ENCODE measurements at regions not wholly inside any gene's neighbourhood (a gene's known extent, or its start where the extent isn't known, plus 50 kb on each side); places are given as distances from the start of the nearest gene placed in this dataset.

GRCh38 chr7:55644567-55644966, 72.3 kb upstream of the VOPP1 start:
- no peak for DNase-seq (ENCODE audit: low spot score)
- no peak overlapping the region for H3K27ac Mint-ChIP-seq (ENCODE audit: unreplicated experiment)

GRCh38 chr7:55642266-55642665, 70.0 kb upstream of the VOPP1 start:
- Mint-ChIP-seq H3K36me3 (ENCODE audit: low read depth) (no peaks in the 10 kb centered on the region), H3K9me3 (ENCODE audit: low read depth) (peaks cover 5% of the 10 kb centered on the region), H3K4me1 (ENCODE audit: low read depth) (peaks cover 3% of the 10 kb centered on the region), H3K27ac (ENCODE audit: unreplicated experiment) (no peak overlapping the region), H3K27me3 (ENCODE audit: low read depth) (peaks cover 13% of the 10 kb centered on the region), H3K4me3 (ENCODE audit: unreplicated experiment) (no peak overlapping the region)
- no peak for DNase-seq (ENCODE audit: low spot score)
- TF ChIP-seq CTCF (IDR thresholded peaks at IDR 0.05), result no peak

More at GRCh38 chr7:55644567-55644966, 72.3 kb upstream of the VOPP1 start:
- Mint-ChIP-seq H3K27me3 (ENCODE audit: low read depth) (peaks cover 7% of the 10 kb centered on the region), H3K9me3 (ENCODE audit: low read depth) (peaks cover 4% of the 10 kb centered on the region), H3K36me3 (ENCODE audit: low read depth) (no peaks in the 10 kb centered on the region), H3K4me1 (ENCODE audit: low read depth) (peaks cover 3% of the 10 kb centered on the region), H3K4me3 (ENCODE audit: unreplicated experiment) (no peak overlapping the region)
- no peak for TF ChIP-seq CTCF (IDR thresholded peaks at IDR 0.05)

GRCh38 chr7:55641811-55642210, 69.5 kb upstream of the VOPP1 start:
- Mint-ChIP-seq H3K9me3 (ENCODE audit: low read depth) (peaks cover 5% of the 10 kb centered on the region), H3K27me3 (ENCODE audit: low read depth) (peaks cover 13% of the 10 kb centered on the region), H3K27ac (ENCODE audit: unreplicated experiment) (no peak overlapping the region), H3K4me3 (ENCODE audit: unreplicated experiment) (no peak overlapping the region), H3K36me3 (ENCODE audit: low read depth) (no peaks in the 10 kb centered on the region), H3K4me1 (ENCODE audit: low read depth) (peaks cover 3% of the 10 kb centered on the region)
- DNase-seq (ENCODE audit: low spot score), result no peak
- no peak for TF ChIP-seq CTCF (IDR thresholded peaks at IDR 0.05)

- no peak for DNase-seq (ENCODE audit: low spot score)
- Mint-ChIP-seq H3K4me1 (ENCODE audit: low read depth) (peaks cover 3% of the 10 kb centered on the region), H3K4me3 (ENCODE audit: unreplicated experiment) (no peak overlapping the region), H3K9me3 (ENCODE audit: low read depth) (peaks cover 5% of the 10 kb centered on the region), H3K27ac (ENCODE audit: unreplicated experiment) (no peak overlapping the region), H3K27me3 (ENCODE audit: low read depth) (peaks cover 15% of the 10 kb centered on the region), H3K36me3 (ENCODE audit: low read depth) (no peaks in the 10 kb centered on the region)
- peak; percentile 89 for TF ChIP-seq CTCF (IDR thresholded peaks at IDR 0.05)
Observed at GRCh38 chr7:55641273-55641691, 69.0 kb upstream of the VOPP1 start.

- Mint-ChIP-seq H3K9me3 (ENCODE audit: low read depth) (peaks cover 5% of the 10 kb centered on the region), H3K36me3 (ENCODE audit: low read depth) (no peaks in the 10 kb centered on the region)
Observed at GRCh38 chr7:55639640-55640039, 67.3 kb upstream of the VOPP1 start.

More at GRCh38 chr7:55639640-55640039, 67.3 kb upstream of the VOPP1 start:
- no peak overlapping the region for H3K27ac Mint-ChIP-seq (ENCODE audit: unreplicated experiment)
- H3K4me1 Mint-ChIP-seq (ENCODE audit: low read depth), result peaks cover 3% of the 10 kb centered on the region
- H3K27me3 Mint-ChIP-seq (ENCODE audit: low read depth), result peaks cover 23% of the 10 kb centered on the region
- no peak for DNase-seq (ENCODE audit: low spot score)
- TF ChIP-seq CTCF (IDR thresholded peaks at IDR 0.05), result no peak
- H3K4me3 Mint-ChIP-seq (ENCODE audit: unreplicated experiment), result no peak overlapping the region
